Trophoblast cell (in vitro differentiated cells and primary cell): ENCODE measurements at regions not wholly inside any gene's neighbourhood (a gene's known extent, or its start where the extent isn't known, plus 50 kb on each side); places are given as distances from the start of the nearest gene placed in this dataset.

Experiments used
- DNase-seq, 2 donors: peaks; one replicate each; pipeline ENCODE4 v3.0.0-alpha.2; 2016
- H2AFZ ChIP-seq: 2 replicates; pipeline ENCODE4 v1.6.1; 2013; ENCODE audit warnings: low read length, moderate library complexity, mild to moderate bottlenecking; ENCODE audit not compliant: insufficient read depth, poor library complexity
- H2AK5ac ChIP-seq: 2 replicates; pipeline ENCODE4 v1.6.1; 2013; ENCODE audit warnings: mild to moderate bottlenecking, low read length
- H2BK120ac ChIP-seq: 2 replicates; pipeline ENCODE4 v1.6.1; 2013; ENCODE audit warnings: low read length, mild to moderate bottlenecking, moderate library complexity; ENCODE audit not compliant: insufficient read depth, poor library complexity
- H2BK12ac ChIP-seq: 2 replicates; pipeline ENCODE4 v1.6.1; 2013; ENCODE audit warnings: mild to moderate bottlenecking, low read length, moderate library complexity
- H2BK5ac ChIP-seq: 2 replicates; pipeline ENCODE4 v1.6.1; 2013; ENCODE audit warnings: low read length, low read depth, moderate library complexity, mild to moderate bottlenecking; ENCODE audit not compliant: poor library complexity
- H3K14ac ChIP-seq: 2 replicates; pipeline ENCODE4 v1.6.1; 2013; ENCODE audit warnings: mild to moderate bottlenecking, low read length
- H3K18ac ChIP-seq: 2 replicates; pipeline ENCODE4 v1.6.1; 2013; ENCODE audit warnings: mild to moderate bottlenecking, low read length
- H3K23ac ChIP-seq: 2 replicates; pipeline ENCODE4 v1.6.1; 2013; ENCODE audit warnings: low read length
- H3K27ac ChIP-seq: 2 replicates; pipeline ENCODE4 v1.5.1; 2013; ENCODE audit warnings: low read depth, mild to moderate bottlenecking, inconsistent platforms, low read length, moderate library complexity
- H3K27me3 ChIP-seq: 2 replicates; pipeline ENCODE4 v1.6.1; 2013; ENCODE audit warnings: inconsistent platforms, mild to moderate bottlenecking, low read length, moderate library complexity; ENCODE audit not compliant: insufficient read depth
- H3K36me3 ChIP-seq, 2 experiments: 1 replicate in 1 of 2; 2 replicates in 1 of 2; pipeline ENCODE4 v1.6.1; 2013; ENCODE audit warnings: low read length in 2 of 2, mild to moderate bottlenecking in 2 of 2, moderate library complexity in 1 of 2; ENCODE audit not compliant: insufficient read depth in 2 of 2, control insufficient read depth in 1 of 2
- H3K4ac ChIP-seq: 2 replicates; pipeline ENCODE4 v1.6.1; 2013; ENCODE audit warnings: low read depth, mild to moderate bottlenecking, low read length, moderate library complexity
- H3K4me1 ChIP-seq, 2 experiments: 1 replicate in 1 of 2; 2 replicates in 1 of 2; pipeline ENCODE4 v1.6.1; 2013; ENCODE audit warnings: low read length in 2 of 2, mild to moderate bottlenecking in 2 of 2, moderate library complexity in 1 of 2; ENCODE audit not compliant: insufficient read depth in 2 of 2, control insufficient read depth in 1 of 2
- H3K4me2 ChIP-seq: 2 replicates; pipeline ENCODE4 v1.6.1; 2013; ENCODE audit warnings: inconsistent platforms, mild to moderate bottlenecking, low read length, moderate library complexity
- H3K4me3 ChIP-seq: 2 replicates; pipeline ENCODE4 v1.5.1; 2013; ENCODE audit warnings: mild to moderate bottlenecking, low read depth, low read length, inconsistent platforms
- H3K79me1 ChIP-seq: one replicate; pipeline ENCODE4 v1.6.1; 2013; ENCODE audit warnings: low read length
- H3K79me2 ChIP-seq: 2 replicates; pipeline ENCODE4 v1.6.1; 2013; ENCODE audit warnings: low read length, mild to moderate bottlenecking; ENCODE audit not compliant: control insufficient read depth, insufficient read depth, poor library complexity
- H3K9ac ChIP-seq: 2 replicates; pipeline ENCODE4 v1.6.1; 2013; ENCODE audit warnings: mild to moderate bottlenecking, low read length
- H3K9me3 ChIP-seq: 2 replicates; pipeline ENCODE4 v1.6.1; 2013; ENCODE audit warnings: low read depth, mild to moderate bottlenecking, control low read depth, inconsistent platforms, low read length; ENCODE audit not compliant: insufficient read depth
- H4K12ac ChIP-seq: 2 replicates; pipeline ENCODE4 v1.6.1; 2013; ENCODE audit warnings: low read depth, mild to moderate bottlenecking, low read length, moderate library complexity
- H4K8ac ChIP-seq: 2 replicates; pipeline ENCODE4 v1.6.1; 2013; ENCODE audit warnings: low read depth, mild to moderate bottlenecking, low read length, moderate library complexity
- H4K91ac ChIP-seq: one replicate; pipeline ENCODE4 v1.6.1; 2013; ENCODE audit warnings: low read depth, mild to moderate bottlenecking, low read length, moderate library complexity
- WGBS: extraction: QIAGEN DNeasy Blood & Tissue Kit; methylation state at CpG from one replicate; pipeline ENCODE4 v1.1.7; 2013; ENCODE audit warnings: missing lambda C conversion rate; ENCODE audit not compliant: insufficient read length, insufficient coverage; ENCODE audit errors: extremely low coverage; 5-methylcytosine and 5-hydroxymethylcytosine counted together

DNA sequence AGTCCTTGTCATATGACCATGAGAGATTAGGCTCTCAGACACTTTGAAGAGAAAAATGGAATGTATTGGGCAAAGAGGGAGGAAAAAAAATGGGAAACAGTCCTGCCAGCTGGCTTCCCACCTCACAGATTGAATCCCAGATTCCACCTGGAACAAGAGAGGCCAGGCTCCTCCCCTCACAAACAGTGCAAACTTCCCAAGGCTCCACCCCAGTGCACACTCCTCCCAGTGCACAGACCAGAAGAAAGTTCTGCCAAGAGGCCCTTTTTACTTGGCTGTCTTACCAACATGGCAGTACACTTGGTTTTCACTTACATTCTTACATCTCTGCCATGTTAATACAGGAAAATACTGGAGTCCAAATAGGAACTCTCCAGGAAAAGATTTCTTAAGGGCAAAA lies 202.3 kb downstream of the AHR start:
- Histone ChIP-seq H2AFZ (no peak overlapping the region), H3K18ac (no peak overlapping the region), H2BK120ac (no peak overlapping the region), H2BK12ac (no peak overlapping the region), H3K9me3 (no peaks in the 10 kb centered on the region), H3K9ac (no peak overlapping the region), H3K4me2 (no peak overlapping the region), H3K27ac (no peak overlapping the region), H2BK5ac (no peak overlapping the region), H3K4me3 (no peak overlapping the region), H3K79me1 (no peaks in the 10 kb centered on the region), H3K23ac (no peak overlapping the region), H3K79me2 (no peaks in the 10 kb centered on the region), H4K8ac (no peak overlapping the region), H4K91ac (no peak overlapping the region), H3K4ac (no peak overlapping the region), H3K4me1 (peaks cover 0 to 4% of the 10 kb centered on the region in 2 experiments), H3K27me3 (no peaks in the 10 kb centered on the region), H4K12ac (no peak overlapping the region), H3K14ac (no peak overlapping the region), H2AK5ac (no peak overlapping the region), H3K36me3 (no peaks in the 10 kb centered on the region)
- no peak for DNase-seq

DNA sequence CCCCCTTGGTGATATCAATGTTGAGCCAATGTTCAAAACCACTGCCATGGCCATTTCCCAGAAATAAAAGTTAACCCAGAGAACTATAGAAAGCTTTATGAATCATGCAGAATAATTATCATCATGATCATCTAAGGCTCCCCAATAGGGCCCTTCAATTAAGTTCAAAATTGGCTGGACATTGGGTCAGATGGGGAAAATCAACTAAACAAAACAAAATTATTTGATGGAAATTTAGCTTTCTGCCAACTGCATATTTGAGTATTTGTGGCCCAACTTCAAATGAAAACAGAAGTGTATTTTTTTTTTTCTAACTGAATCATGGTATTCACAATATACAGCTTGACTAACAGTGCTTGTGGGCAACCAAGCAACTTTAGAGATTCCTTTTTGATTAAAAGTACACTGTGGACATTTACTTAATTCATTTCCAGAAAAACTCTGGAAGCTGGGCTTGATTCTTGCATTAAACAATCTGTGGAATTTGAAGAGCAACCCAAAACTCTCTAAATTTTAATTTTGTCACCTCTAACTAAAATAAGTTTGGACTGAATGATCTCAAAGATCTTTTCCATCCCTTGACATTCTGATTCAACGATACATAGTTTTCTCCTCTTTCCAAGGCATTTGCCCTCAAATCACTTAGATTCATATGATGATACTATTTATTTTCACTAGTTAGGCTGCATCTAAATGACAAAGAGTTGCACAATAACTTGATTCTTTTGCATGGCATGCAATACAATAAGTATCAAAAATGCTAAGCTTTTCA lies 203.2 kb downstream of the AHR start:
- Histone ChIP-seq H3K9ac (no peak overlapping the region), H3K27ac (no peak overlapping the region), H3K9me3 (no peaks in the 10 kb centered on the region), H2BK5ac (no peak overlapping the region), H2BK120ac (no peak overlapping the region), H2AK5ac (no peak overlapping the region), H4K91ac (no peak overlapping the region), H3K4me2 (no peak overlapping the region), H2BK12ac (no peak overlapping the region), H3K27me3 (no peaks in the 10 kb centered on the region), H3K18ac (no peak overlapping the region), H3K79me2 (no peaks in the 10 kb centered on the region), H3K4me1 (peaks cover 0 to 4% of the 10 kb centered on the region in 2 experiments), H3K14ac (no peak overlapping the region), H3K36me3 (no peaks in the 10 kb centered on the region), H3K79me1 (no peaks in the 10 kb centered on the region), H3K23ac (no peak overlapping the region), H4K8ac (no peak overlapping the region), H3K4me3 (no peak overlapping the region), H3K4ac (no peak overlapping the region), H4K12ac (no peak overlapping the region), H2AFZ (no peak overlapping the region)
- no peak for DNase-seq
- no CpG with 5 or more reads among the region's 1 CpG for WGBS

DNA sequence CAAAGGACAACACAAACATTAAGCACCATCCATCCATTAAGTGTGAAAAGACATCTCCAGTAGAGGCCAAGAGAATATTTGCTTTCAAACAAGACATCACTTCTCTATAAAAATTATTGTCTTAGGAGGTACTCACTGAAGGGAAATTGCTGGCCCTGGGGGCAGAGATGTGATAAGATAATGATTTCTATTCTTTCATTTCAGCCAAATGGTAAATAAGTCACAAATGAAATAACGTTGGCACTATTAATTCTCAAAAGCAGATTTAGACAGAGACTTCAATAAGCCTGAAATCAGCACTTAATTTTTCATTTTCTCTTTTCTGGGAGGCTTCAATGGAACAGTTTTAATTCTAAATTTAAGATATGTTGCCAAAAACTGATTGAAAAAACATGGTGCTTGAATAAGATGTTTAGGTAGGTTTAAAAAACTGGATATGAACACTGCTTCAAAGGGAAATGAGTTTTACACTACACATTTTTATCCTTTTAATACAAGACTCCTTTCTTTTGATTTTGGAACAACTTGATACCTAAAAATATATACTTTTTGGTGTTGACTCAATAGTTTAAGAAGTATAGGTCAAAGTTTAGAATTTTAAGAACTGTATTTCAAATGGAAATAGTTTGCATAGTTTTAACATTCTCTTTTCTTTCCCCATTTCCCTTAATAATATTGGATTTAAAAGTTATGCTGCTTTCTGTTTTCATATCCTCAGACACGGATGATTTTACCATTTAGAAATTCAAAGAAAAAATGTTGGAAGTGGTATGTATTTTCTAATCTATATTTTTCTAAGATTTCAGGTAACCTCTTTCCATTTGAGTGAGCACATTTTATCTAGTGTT lies 204.0 kb downstream of the AHR start:
- H3K36me3 ChIP-seq = no peaks in the 10 kb centered on the region
- H4K12ac ChIP-seq = no peak overlapping the region
- peak in 1 of 2 donors; percentile 6 for DNase-seq
- no peak overlapping the region for H2BK5ac ChIP-seq
- no peak overlapping the region for H3K4me2 ChIP-seq
- no peak overlapping the region for H2BK120ac ChIP-seq
- H2AFZ ChIP-seq = no peak overlapping the region
- no peaks in the 10 kb centered on the region for H3K79me1 ChIP-seq
- no peak overlapping the region for H4K8ac ChIP-seq
- H3K23ac ChIP-seq = no peak overlapping the region
- no peaks in the 10 kb centered on the region for H3K79me2 ChIP-seq
- H3K18ac ChIP-seq = no peak overlapping the region
- no peak overlapping the region for H3K27ac ChIP-seq
- H4K91ac ChIP-seq = no peak overlapping the region
- no CpG with 5 or more reads among the region's 2 CpGs for WGBS
- H3K9me3 ChIP-seq = no peaks in the 10 kb centered on the region
- H2BK12ac ChIP-seq = no peak overlapping the region
- H3K4me3 ChIP-seq = no peak overlapping the region
- H3K4ac ChIP-seq = no peak overlapping the region
- peaks cover 0 to 4% of the 10 kb centered on the region in 2 experiments for H3K4me1 ChIP-seq
- no peak overlapping the region for H3K14ac ChIP-seq
- H3K9ac ChIP-seq = no peak overlapping the region
- H2AK5ac ChIP-seq = no peak overlapping the region
- H3K27me3 ChIP-seq = no peaks in the 10 kb centered on the region

DNA sequence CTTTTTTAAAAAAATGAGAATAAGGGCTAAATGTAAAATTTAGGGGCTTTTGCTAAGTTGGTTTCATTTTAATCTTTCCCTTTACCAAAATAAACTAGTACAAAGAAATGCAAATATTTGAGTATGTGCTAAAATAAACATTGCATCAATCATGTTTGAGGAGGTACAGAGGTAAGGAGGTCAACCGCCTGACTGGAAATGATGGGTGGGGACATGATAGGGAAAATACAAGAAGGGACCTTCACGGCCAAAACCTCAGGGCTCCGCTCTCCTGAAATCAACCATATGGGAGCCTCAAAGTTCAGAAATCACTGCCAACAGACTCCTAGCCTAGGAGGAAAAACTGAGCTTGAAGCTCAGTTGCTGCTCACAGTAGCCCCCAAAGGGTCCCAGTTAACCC lies 207.6 kb downstream of the AHR start:
- Histone ChIP-seq H3K27ac (no peak overlapping the region), H3K79me2 (no peaks in the 10 kb centered on the region), H2AFZ (no peak overlapping the region), H3K18ac (no peak overlapping the region), H2AK5ac (no peak overlapping the region), H3K27me3 (no peaks in the 10 kb centered on the region), H4K91ac (no peak overlapping the region), H3K4ac (no peak overlapping the region), H3K4me3 (no peak overlapping the region), H2BK120ac (no peak overlapping the region), H3K23ac (no peak overlapping the region), H3K9ac (no peak overlapping the region), H4K12ac (no peak overlapping the region), H3K4me2 (no peak overlapping the region), H3K4me1 (no peaks in the 10 kb centered on the region), H4K8ac (no peak overlapping the region), H3K9me3 (no peaks in the 10 kb centered on the region), H2BK12ac (no peak overlapping the region), H3K79me1 (no peaks in the 10 kb centered on the region), H2BK5ac (no peak overlapping the region), H3K36me3 (no peaks in the 10 kb centered on the region), H3K14ac (no peak overlapping the region)
- no peak for DNase-seq
- WGBS = no CpG with 5 or more reads among the region's 3 CpGs
